ENCODE measurements at regions not wholly inside any gene's neighbourhood (a gene's known extent, or its start where the extent isn't known, plus 50 kb on each side); places are given as distances from the start of the nearest gene placed in this dataset.

DNA sequence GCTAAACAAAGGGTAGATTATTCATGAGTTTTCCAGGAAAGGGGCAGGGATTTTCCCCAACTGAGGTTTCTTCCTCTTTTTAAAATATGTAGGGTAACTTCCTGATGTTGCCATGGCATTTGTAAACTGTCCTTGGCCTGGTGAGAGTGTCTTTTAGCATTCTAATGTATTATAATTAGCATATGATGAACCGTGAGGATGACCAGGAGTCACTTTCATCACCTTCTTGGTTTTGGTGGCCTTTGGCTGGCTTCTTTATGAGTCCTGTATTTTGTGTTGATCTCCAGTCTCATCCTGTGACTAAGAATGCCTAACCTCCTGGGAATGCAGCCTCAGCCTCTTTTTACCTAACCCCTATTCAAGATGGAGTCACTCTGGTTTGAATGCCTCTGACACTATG is 391.0 kb upstream of the LINC00305 start:
- TF ChIP-seq SRSF9 (IDR thresholded peaks at IDR 0.05; ENCODE audit: borderline replicate concordance, insufficient read depth, low read depth, low read length, poor library complexity, severe bottlenecking) = no peak
- no peak for TF ChIP-seq MEF2D (CRISPR knock-in tag; IDR thresholded peaks at IDR 0.05)
- TF ChIP-seq KMT2A (CRISPR knock-in tag; IDR thresholded peaks at IDR 0.05) = no peak
- no peak for TF ChIP-seq NFIC (IDR thresholded peaks at IDR 0.05; ENCODE audit: low read length)
- TF ChIP-seq, protein P1, sequence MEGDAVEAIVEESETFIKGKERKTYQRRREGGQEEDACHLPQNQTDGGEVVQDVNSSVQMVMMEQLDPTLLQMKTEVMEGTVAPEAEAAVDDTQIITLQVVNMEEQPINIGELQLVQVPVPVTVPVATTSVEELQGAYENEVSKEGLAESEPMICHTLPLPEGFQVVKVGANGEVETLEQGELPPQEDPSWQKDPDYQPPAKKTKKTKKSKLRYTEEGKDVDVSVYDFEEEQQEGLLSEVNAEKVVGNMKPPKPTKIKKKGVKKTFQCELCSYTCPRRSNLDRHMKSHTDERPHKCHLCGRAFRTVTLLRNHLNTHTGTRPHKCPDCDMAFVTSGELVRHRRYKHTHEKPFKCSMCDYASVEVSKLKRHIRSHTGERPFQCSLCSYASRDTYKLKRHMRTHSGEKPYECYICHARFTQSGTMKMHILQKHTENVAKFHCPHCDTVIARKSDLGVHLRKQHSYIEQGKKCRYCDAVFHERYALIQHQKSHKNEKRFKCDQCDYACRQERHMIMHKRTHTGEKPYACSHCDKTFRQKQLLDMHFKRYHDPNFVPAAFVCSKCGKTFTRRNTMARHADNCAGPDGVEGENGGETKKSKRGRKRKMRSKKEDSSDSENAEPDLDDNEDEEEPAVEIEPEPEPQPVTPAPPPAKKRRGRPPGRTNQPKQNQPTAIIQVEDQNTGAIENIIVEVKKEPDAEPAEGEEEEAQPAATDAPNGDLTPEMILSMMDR (CRISPR knock-in tag; IDR thresholded peaks at IDR 0.05) = no peak
